HepG2 (cell line): ENCODE measurements at regions not wholly inside any gene's neighbourhood (a gene's known extent, or its start where the extent isn't known, plus 50 kb on each side); places are given as distances from the start of the nearest gene placed in this dataset.

Source experiments
- ESRRA ChIP-seq: sonication (generic); formaldehyde crosslinking; IDR thresholded peaks from 2 replicates; pipeline ENCODE4 v1.5.1; 2020; ENCODE audit warnings: mild to moderate bottlenecking, low read depth, missing genetic modification reagents
- IRX3 ChIP-seq: sonication (generic); formaldehyde crosslinking; IDR thresholded peaks from 2 replicates; pipeline ENCODE4 v1.8.1; 2023; ENCODE audit warnings: mild to moderate bottlenecking, low read depth, missing genetic modification reagents, borderline replicate concordance
- JUNB ChIP-seq: sonication (generic); formaldehyde crosslinking; IDR thresholded peaks from 2 replicates; pipeline ENCODE4 v1.8.0; 2022; ENCODE audit warnings: missing genetic modification reagents, mild to moderate bottlenecking, borderline replicate concordance
- RXRB ChIP-seq: IDR thresholded peaks from 2 replicates; pipeline ENCODE4 v1.6.1; 2016; ENCODE audit warnings: borderline replicate concordance, missing genetic modification reagents, missing compliant biosample characterization
- SALL1 ChIP-seq: sonication (generic); formaldehyde crosslinking; IDR thresholded peaks from 2 replicates; pipeline ENCODE4 v1.8.0; 2022; ENCODE audit warnings: mild to moderate bottlenecking, missing genetic modification reagents
- SCMH1 ChIP-seq: sonication (generic); formaldehyde crosslinking; IDR thresholded peaks from 2 replicates; pipeline ENCODE4 v1.9.0; 2021; ENCODE audit warnings: missing genetic modification reagents, mild to moderate bottlenecking, borderline replicate concordance
- TEAD3 ChIP-seq: optimal IDR thresholded peaks from 2 replicates; pipeline ENCODE3; 2016; ENCODE audit warnings: borderline replicate concordance
- ZFP90 ChIP-seq: sonication (generic); formaldehyde crosslinking; IDR thresholded peaks from 2 replicates; pipeline ENCODE4 v1.8.0; 2022; ENCODE audit warnings: missing genetic modification reagents, mild to moderate bottlenecking, inconsistent platforms, borderline replicate concordance
- ZMYM2 ChIP-seq: sonication (generic); formaldehyde crosslinking; IDR thresholded peaks from 2 replicates; pipeline ENCODE4 v1.8.0; 2022; ENCODE audit warnings: mild to moderate bottlenecking, missing genetic modification reagents
- ZNF143 ChIP-seq: sonication (generic); formaldehyde crosslinking; IDR thresholded peaks from 2 replicates; pipeline ENCODE4 v1.4.0; 2020; ENCODE audit warnings: missing genetic modification reagents
- ZNF33B ChIP-seq: sonication (generic); formaldehyde crosslinking; IDR thresholded peaks from 2 replicates; pipeline ENCODE4 v1.5.1; 2020; ENCODE audit warnings: mild to moderate bottlenecking, missing genetic modification reagents
- ZNF354B ChIP-seq: sonication (generic); formaldehyde crosslinking; IDR thresholded peaks from 2 replicates; pipeline ENCODE4 v1.8.0; 2022; ENCODE audit warnings: mild to moderate bottlenecking, missing genetic modification reagents
- TF ChIP-seq, protein P1 (sequence below): sonication (generic); formaldehyde crosslinking; IDR thresholded peaks from 2 replicates; pipeline ENCODE4 v1.4.0; 2020; ENCODE audit warnings: missing genetic modification reagents, borderline replicate concordance
- TF ChIP-seq, protein P2 (sequence below): sonication (generic); formaldehyde crosslinking; IDR thresholded peaks from 2 replicates; pipeline ENCODE4 v1.5.0; 2020; ENCODE audit warnings: mild to moderate bottlenecking, missing genetic modification reagents, borderline replicate concordance
- TF ChIP-seq, protein P3 (sequence below): sonication (generic); formaldehyde crosslinking; IDR thresholded peaks from 2 replicates; pipeline ENCODE4 v1.4.0; 2020; ENCODE audit warnings: missing genetic modification reagents, mild to moderate bottlenecking, borderline replicate concordance
- TF ChIP-seq, protein P4 (sequence below): sonication (generic); formaldehyde crosslinking; conservative IDR thresholded peaks from 2 replicates; pipeline ENCODE4 v1.4.0; 2020; ENCODE audit warnings: missing genetic modification reagents

DNA sequence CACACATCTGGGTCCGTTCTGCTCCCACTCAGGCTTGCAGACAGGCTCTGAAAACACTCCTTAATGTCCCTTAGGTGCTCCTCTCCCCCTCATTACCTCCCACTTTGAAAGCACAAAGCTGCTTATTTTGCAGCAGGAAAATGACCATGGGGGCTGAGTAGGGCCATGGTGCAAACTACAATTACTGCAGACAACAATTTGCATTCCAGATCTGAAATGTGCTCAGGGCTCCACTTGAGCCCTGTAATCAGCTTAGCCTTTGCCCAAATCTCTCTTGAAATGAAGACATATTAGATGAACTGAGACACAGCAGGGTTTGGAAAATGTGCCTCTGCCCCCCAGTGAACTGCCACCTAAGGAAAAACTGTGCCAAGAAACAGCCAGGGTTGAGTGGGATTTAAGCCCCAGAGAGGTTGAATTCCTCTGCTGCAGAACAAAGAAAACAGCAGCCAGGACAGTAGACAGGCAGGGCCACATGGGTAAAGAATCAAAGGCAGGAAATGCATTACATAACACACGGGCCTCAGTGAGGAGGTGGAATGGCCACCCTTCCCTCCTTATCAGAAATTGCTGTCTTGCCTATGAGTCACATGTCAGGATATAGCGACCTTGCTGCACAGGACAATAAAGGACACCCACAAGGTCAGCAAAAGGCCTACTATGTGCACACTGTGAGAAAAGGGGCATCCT lies 126.8 kb upstream of the ARHGEF3 start (continued):
- TF ChIP-seq, protein P1, sequence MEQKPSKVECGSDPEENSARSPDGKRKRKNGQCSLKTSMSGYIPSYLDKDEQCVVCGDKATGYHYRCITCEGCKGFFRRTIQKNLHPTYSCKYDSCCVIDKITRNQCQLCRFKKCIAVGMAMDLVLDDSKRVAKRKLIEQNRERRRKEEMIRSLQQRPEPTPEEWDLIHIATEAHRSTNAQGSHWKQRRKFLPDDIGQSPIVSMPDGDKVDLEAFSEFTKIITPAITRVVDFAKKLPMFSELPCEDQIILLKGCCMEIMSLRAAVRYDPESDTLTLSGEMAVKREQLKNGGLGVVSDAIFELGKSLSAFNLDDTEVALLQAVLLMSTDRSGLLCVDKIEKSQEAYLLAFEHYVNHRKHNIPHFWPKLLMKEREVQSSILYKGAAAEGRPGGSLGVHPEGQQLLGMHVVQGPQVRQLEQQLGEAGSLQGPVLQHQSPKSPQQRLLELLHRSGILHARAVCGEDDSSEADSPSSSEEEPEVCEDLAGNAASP (CRISPR knock-in tag), result no peak
- no peak for TF ChIP-seq ZNF33B (CRISPR knock-in tag)
- TF ChIP-seq ZFP90 (CRISPR knock-in tag), result no peak
- no peak for TF ChIP-seq SCMH1 (CRISPR knock-in tag)
- TF ChIP-seq TEAD3 (CRISPR knock-in tag), result peak; percentile 43
- TF ChIP-seq ESRRA (CRISPR knock-in tag), result no peak
- TF ChIP-seq IRX3 (CRISPR knock-in tag), result no peak
- TF ChIP-seq, protein P2, sequence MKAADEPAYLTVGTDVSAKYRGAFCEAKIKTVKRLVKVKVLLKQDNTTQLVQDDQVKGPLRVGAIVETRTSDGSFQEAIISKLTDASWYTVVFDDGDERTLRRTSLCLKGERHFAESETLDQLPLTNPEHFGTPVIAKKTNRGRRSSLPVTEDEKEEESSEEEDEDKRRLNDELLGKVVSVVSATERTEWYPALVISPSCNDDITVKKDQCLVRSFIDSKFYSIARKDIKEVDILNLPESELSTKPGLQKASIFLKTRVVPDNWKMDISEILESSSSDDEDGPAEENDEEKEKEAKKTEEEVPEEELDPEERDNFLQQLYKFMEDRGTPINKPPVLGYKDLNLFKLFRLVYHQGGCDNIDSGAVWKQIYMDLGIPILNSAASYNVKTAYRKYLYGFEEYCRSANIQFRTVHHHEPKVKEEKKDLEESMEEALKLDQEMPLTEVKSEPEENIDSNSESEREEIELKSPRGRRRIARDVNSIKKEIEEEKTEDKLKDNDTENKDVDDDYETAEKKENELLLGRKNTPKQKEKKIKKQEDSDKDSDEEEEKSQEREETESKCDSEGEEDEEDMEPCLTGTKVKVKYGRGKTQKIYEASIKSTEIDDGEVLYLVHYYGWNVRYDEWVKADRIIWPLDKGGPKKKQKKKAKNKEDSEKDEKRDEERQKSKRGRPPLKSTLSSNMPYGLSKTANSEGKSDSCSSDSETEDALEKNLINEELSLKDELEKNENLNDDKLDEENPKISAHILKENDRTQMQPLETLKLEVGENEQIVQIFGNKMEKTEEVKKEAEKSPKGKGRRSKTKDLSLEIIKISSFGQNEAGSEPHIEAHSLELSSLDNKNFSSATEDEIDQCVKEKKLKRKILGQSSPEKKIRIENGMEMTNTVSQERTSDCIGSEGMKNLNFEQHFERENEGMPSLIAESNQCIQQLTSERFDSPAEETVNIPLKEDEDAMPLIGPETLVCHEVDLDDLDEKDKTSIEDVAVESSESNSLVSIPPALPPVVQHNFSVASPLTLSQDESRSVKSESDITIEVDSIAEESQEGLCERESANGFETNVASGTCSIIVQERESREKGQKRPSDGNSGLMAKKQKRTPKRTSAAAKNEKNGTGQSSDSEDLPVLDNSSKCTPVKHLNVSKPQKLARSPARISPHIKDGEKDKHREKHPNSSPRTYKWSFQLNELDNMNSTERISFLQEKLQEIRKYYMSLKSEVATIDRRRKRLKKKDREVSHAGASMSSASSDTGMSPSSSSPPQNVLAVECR (CRISPR knock-in tag), result peak; percentile 24; the same call in 1 of the 2 replicates
- peak; percentile 43; the same call in 1 of the 2 replicates for TF ChIP-seq ZMYM2 (CRISPR knock-in tag)
- peak; percentile 31; the same call in 1 of the 2 replicates for TF ChIP-seq ZNF143 (CRISPR knock-in tag)
- peak; percentile 36; the same call in 1 of the 2 replicates for TF ChIP-seq RXRB (CRISPR knock-in tag)
- no peak for TF ChIP-seq JUNB (CRISPR knock-in tag)
- TF ChIP-seq, protein P3, sequence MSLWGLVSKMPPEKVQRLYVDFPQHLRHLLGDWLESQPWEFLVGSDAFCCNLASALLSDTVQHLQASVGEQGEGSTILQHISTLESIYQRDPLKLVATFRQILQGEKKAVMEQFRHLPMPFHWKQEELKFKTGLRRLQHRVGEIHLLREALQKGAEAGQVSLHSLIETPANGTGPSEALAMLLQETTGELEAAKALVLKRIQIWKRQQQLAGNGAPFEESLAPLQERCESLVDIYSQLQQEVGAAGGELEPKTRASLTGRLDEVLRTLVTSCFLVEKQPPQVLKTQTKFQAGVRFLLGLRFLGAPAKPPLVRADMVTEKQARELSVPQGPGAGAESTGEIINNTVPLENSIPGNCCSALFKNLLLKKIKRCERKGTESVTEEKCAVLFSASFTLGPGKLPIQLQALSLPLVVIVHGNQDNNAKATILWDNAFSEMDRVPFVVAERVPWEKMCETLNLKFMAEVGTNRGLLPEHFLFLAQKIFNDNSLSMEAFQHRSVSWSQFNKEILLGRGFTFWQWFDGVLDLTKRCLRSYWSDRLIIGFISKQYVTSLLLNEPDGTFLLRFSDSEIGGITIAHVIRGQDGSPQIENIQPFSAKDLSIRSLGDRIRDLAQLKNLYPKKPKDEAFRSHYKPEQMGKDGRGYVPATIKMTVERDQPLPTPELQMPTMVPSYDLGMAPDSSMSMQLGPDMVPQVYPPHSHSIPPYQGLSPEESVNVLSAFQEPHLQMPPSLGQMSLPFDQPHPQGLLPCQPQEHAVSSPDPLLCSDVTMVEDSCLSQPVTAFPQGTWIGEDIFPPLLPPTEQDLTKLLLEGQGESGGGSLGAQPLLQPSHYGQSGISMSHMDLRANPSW, result no peak
- TF ChIP-seq, protein P4, sequence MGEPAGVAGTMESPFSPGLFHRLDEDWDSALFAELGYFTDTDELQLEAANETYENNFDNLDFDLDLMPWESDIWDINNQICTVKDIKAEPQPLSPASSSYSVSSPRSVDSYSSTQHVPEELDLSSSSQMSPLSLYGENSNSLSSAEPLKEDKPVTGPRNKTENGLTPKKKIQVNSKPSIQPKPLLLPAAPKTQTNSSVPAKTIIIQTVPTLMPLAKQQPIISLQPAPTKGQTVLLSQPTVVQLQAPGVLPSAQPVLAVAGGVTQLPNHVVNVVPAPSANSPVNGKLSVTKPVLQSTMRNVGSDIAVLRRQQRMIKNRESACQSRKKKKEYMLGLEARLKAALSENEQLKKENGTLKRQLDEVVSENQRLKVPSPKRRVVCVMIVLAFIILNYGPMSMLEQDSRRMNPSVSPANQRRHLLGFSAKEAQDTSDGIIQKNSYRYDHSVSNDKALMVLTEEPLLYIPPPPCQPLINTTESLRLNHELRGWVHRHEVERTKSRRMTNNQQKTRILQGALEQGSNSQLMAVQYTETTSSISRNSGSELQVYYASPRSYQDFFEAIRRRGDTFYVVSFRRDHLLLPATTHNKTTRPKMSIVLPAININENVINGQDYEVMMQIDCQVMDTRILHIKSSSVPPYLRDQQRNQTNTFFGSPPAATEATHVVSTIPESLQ (CRISPR knock-in tag), result no peak
- TF ChIP-seq ZNF354B, result no peak
- TF ChIP-seq SALL1 (CRISPR knock-in tag), result 0 out of 2 replicates have a peak, but pooled peaks have one; percentile 15
- TF ChIP-seq, all 625 proteins: peak for 29
